ENCODE measurements at regions not wholly inside any gene's neighbourhood (a gene's known extent, or its start where the extent isn't known, plus 50 kb on each side); places are given as distances from the start of the nearest gene placed in this dataset.

GRCh38 chr3:34203386-34203785 lies 405.0 kb downstream of the PDCD6IP start:
- no peak for DNase-seq (ENCODE audit: low read depth in 2 of 2)
- no peak overlapping the region for H3K4me3 ChIP-seq (replicated peaks in 1 of 2; ENCODE audit: low read depth in 2 of 2, low read length in 2 of 2)

GRCh38 chr3:34207002-34207401 lies 408.6 kb downstream of the PDCD6IP start:
- DNase-seq (ENCODE audit: low read depth in 2 of 2) = peak; percentile 61 to 84
- TF ChIP-seq CTCF (IDR thresholded peaks at IDR 0.05; ENCODE audit: low read depth, low read length) = no peak
- no peak overlapping the region for H3K4me3 ChIP-seq (replicated peaks in 1 of 2; ENCODE audit: low read depth in 2 of 2, low read length in 2 of 2)

More at GRCh38 chr3:34203386-34203785, 405.0 kb downstream of the PDCD6IP start:
- no peak for TF ChIP-seq CTCF (IDR thresholded peaks at IDR 0.05; ENCODE audit: low read depth, low read length)

GRCh38 chr3:34207806-34208205 lies 409.4 kb downstream of the PDCD6IP start:
- TF ChIP-seq CTCF (IDR thresholded peaks at IDR 0.05; ENCODE audit: low read depth, low read length) = no peak
- no peak overlapping the region for H3K4me3 ChIP-seq (replicated peaks in 1 of 2; ENCODE audit: low read depth in 2 of 2, low read length in 2 of 2)
- peak; percentile 22 to 33 for DNase-seq (ENCODE audit: low read depth in 2 of 2)

GRCh38 chr3:34212175-34212574 lies 413.7 kb downstream of the PDCD6IP start:
- TF ChIP-seq CTCF (IDR thresholded peaks at IDR 0.05; ENCODE audit: low read depth, low read length) = no peak
- H3K4me3 ChIP-seq (replicated peaks in 1 of 2; ENCODE audit: low read depth in 2 of 2, low read length in 2 of 2) = no peak overlapping the region
- peak; percentile 14 to 76 for DNase-seq (ENCODE audit: low read depth in 2 of 2)

- peak; percentile 52 to 87 for DNase-seq (ENCODE audit: low read depth in 2 of 2)
- TF ChIP-seq CTCF (IDR thresholded peaks at IDR 0.05; ENCODE audit: low read depth, low read length) = no peak
- no peak overlapping the region for H3K4me3 ChIP-seq (replicated peaks in 1 of 2; ENCODE audit: low read depth in 2 of 2, low read length in 2 of 2)
Observed at GRCh38 chr3:34212656-34213055, 414.2 kb downstream of the PDCD6IP start.

- no peak overlapping the region for H3K4me3 ChIP-seq (replicated peaks in 1 of 2; ENCODE audit: low read depth in 2 of 2, low read length in 2 of 2)
- TF ChIP-seq CTCF (IDR thresholded peaks at IDR 0.05; ENCODE audit: low read depth, low read length) = no peak
- DNase-seq (ENCODE audit: low read depth in 2 of 2) = no peak
Observed at GRCh38 chr3:34213478-34213877, 415.0 kb downstream of the PDCD6IP start.

GRCh38 chr3:34216711-34217335 lies 418.4 kb downstream of the PDCD6IP start:
- no peak for TF ChIP-seq CTCF (IDR thresholded peaks at IDR 0.05; ENCODE audit: low read depth, low read length)
- H3K4me3 ChIP-seq (replicated peaks in 1 of 2; ENCODE audit: low read depth in 2 of 2, low read length in 2 of 2) = no peak overlapping the region
- no peak for DNase-seq (ENCODE audit: low read depth in 2 of 2)
